IMR-90 (cell line): ENCODE measurements at regions not wholly inside any gene's neighbourhood (a gene's known extent, or its start where the extent isn't known, plus 50 kb on each side); places are given as distances from the start of the nearest gene placed in this dataset.

ENCODE experiments used
- ATAC-seq: fragments of 200-7000 bp; cut with Tn5 transposase; 2 replicates; pipeline ENCODE4 v1.9.1; 2020; ENCODE audit warnings: low read depth, mild to moderate bottlenecking, moderate library complexity
- BruUV-seq: library from RNA; stranded (reverse); fragments of 400-500 nt; replicated peaks from 2 replicates; lab custom pipeline; 2021; lab: Mats Ljungman, UMichigan
- CTCF ChIA-PET: fragments of 300-600 bp; formaldehyde crosslinking; extraction: SDS; loops from one replicate; lab custom pipeline; 2021; ENCODE audit warnings: antibody characterized with exemption; lab: Yijun Ruan, JAX
- POLR2A ChIA-PET: fragments of 300-600 bp; sonication (Branson Sonifier 250); formaldehyde crosslinking; loops from one replicate; lab custom pipeline; 2022; ENCODE audit warnings: antibody characterized with exemption; ENCODE audit not compliant: unreplicated experiment; lab: Charles Lee
- DNase-seq: peaks from one replicate; pipeline ENCODE4 v3.0.0; 2013
- H2AFZ ChIP-seq: replicated peaks from 2 replicates; pipeline ENCODE3; 2013; ENCODE audit warnings: low read length, mild to moderate bottlenecking; ENCODE audit not compliant: poor library complexity
- H2AK5ac ChIP-seq: 2 replicates; pipeline ENCODE4 v1.6.1; 2013; ENCODE audit warnings: low read depth, low read length, inconsistent platforms
- H2AK9ac ChIP-seq: replicated peaks from 2 replicates; pipeline ENCODE3; 2013; ENCODE audit warnings: mild to moderate bottlenecking, low read depth, low read length, moderate library complexity; ENCODE audit not compliant: poor library complexity
- H2BK120ac ChIP-seq: 2 replicates; pipeline ENCODE4 v1.6.1; 2013; ENCODE audit warnings: low read depth, low read length, inconsistent platforms
- H2BK15ac ChIP-seq: 3 replicates; pipeline ENCODE4 v1.6.1; 2013; ENCODE audit warnings: low read depth, low read length, inconsistent platforms
- H2BK20ac ChIP-seq: 2 replicates; pipeline ENCODE4 v1.6.1; 2013; ENCODE audit warnings: low read depth, mild to moderate bottlenecking, inconsistent platforms, low read length, moderate library complexity
- H2BK5ac ChIP-seq: 2 replicates; pipeline ENCODE4 v1.6.1; 2013; ENCODE audit warnings: mild to moderate bottlenecking, low read depth, low read length, inconsistent platforms; ENCODE audit not compliant: poor library complexity, severe bottlenecking
- H3K14ac ChIP-seq: replicated peaks from 2 replicates; pipeline ENCODE4 v1.6.1; 2013; ENCODE audit warnings: low read depth, low read length, inconsistent platforms
- H3K18ac ChIP-seq: 2 replicates; pipeline ENCODE4 v1.6.1; 2013; ENCODE audit warnings: low read depth, low read length, control low read depth
- H3K23ac ChIP-seq: 2 replicates; pipeline ENCODE4 v1.6.1; 2013; ENCODE audit warnings: low read depth, low read length, inconsistent platforms
- H3K27ac ChIP-seq: 2 replicates; pipeline ENCODE4 v1.5.1; 2013; ENCODE audit warnings: mild to moderate bottlenecking, control low read depth, low read length; ENCODE audit not compliant: insufficient read depth
- H3K27me3 ChIP-seq: 2 replicates; pipeline ENCODE4 v1.6.1; 2013; ENCODE audit warnings: low read length; ENCODE audit not compliant: control insufficient read depth, insufficient read depth
- H3K36me3 ChIP-seq: 2 replicates; pipeline ENCODE4 v1.6.1; 2013; ENCODE audit warnings: low read length, mixed read lengths; ENCODE audit not compliant: control insufficient read depth, insufficient read depth
- H3K4ac ChIP-seq: 2 replicates; pipeline ENCODE4 v1.6.1; 2013; ENCODE audit warnings: low read depth, low read length, inconsistent platforms
- H3K4me1 ChIP-seq: 2 replicates; pipeline ENCODE4 v1.6.1; 2013; ENCODE audit warnings: low read length, mixed read lengths; ENCODE audit not compliant: control insufficient read depth, insufficient read depth
- H3K4me2 ChIP-seq: 2 replicates; pipeline ENCODE4 v1.6.1; 2013; ENCODE audit warnings: low read depth, mild to moderate bottlenecking, control low read depth, low read length, moderate library complexity
- H3K4me3 ChIP-seq: 2 replicates; pipeline ENCODE4 v1.5.1; 2013; ENCODE audit warnings: low read depth, mild to moderate bottlenecking, control low read depth, low read length, moderate library complexity; ENCODE audit not compliant: insufficient read depth
- H3K56ac ChIP-seq: 2 replicates; pipeline ENCODE4 v1.6.1; 2013; ENCODE audit warnings: low read length, inconsistent platforms; ENCODE audit not compliant: insufficient read depth; ENCODE audit errors: extremely low read depth
- H3K79me1 ChIP-seq, 2 experiments: 2 replicates each; pipeline ENCODE4 v1.6.1; 2013; ENCODE audit warnings: low read length in 2 of 2, inconsistent platforms in 1 of 2, low read depth in 1 of 2
- H3K9ac ChIP-seq: 2 replicates; pipeline ENCODE4 v1.6.1; 2013; ENCODE audit warnings: low read depth, low read length, control low read depth
- H3K9me1 ChIP-seq: 2 replicates; pipeline ENCODE4 v1.6.1; 2013; ENCODE audit warnings: low read length, inconsistent platforms; ENCODE audit not compliant: insufficient read depth
- H3K9me3 ChIP-seq: 2 replicates; pipeline ENCODE4 v1.6.1; 2013; ENCODE audit warnings: low read length; ENCODE audit not compliant: control insufficient read depth, insufficient read depth
- H4K20me1 ChIP-seq: 2 replicates; pipeline ENCODE4 v1.6.1; 2013; ENCODE audit warnings: low read length, inconsistent platforms; ENCODE audit not compliant: insufficient read depth
- H4K5ac ChIP-seq: 2 replicates; pipeline ENCODE4 v1.6.1; 2013; ENCODE audit warnings: mild to moderate bottlenecking, low read depth, low read length, control low read depth
- H4K8ac ChIP-seq, 2 experiments: 2 replicates each; pipeline ENCODE4 v1.6.1; 2013; ENCODE audit warnings: low read depth in 2 of 2, low read length in 2 of 2, control low read depth in 1 of 2, inconsistent platforms in 1 of 2
- H4K91ac ChIP-seq: 2 replicates; pipeline ENCODE4 v1.6.1; 2013; ENCODE audit warnings: low read depth, low read length, inconsistent platforms; ENCODE audit not compliant: insufficient read depth
- BHLHE40 ChIP-seq: fragments of 150-350 bp; IDR thresholded peaks from 2 replicates; pipeline ENCODE4 v1.6.1; 2016; ENCODE audit warnings: mild to moderate bottlenecking, low read depth, low read length
- CEBPB ChIP-seq: IDR thresholded peaks from 2 replicates; pipeline ENCODE4 v1.6.1; 2012; ENCODE audit warnings: low read depth, low read length, improper control_type of control experiment
- CHD1 ChIP-seq: IDR thresholded peaks from 2 replicates; pipeline ENCODE4 v1.6.1; 2012; ENCODE audit warnings: low read depth, low read length, improper control_type of control experiment
- CTCF ChIP-seq: conservative IDR thresholded peaks from 2 replicates; pipeline ENCODE4 v1.5.1; 2012; ENCODE audit warnings: mild to moderate bottlenecking, low read depth, low read length, improper control_type of control experiment
- ELK1 ChIP-seq: fragments of 150-350 bp; IDR thresholded peaks from 2 replicates; pipeline ENCODE4 v1.6.1; 2016; ENCODE audit warnings: low read depth, mild to moderate bottlenecking, low read length, moderate library complexity, borderline replicate concordance
- FOS ChIP-seq: fragments of 150-350 bp; IDR thresholded peaks from 2 replicates; pipeline ENCODE4 v1.6.1; 2016; ENCODE audit warnings: low read depth, low read length
- MAFK ChIP-seq: IDR thresholded peaks from 2 replicates; pipeline ENCODE4 v1.6.1; 2012; ENCODE audit warnings: low read depth, low read length, improper control_type of control experiment
- MAZ ChIP-seq: IDR thresholded peaks from 2 replicates; pipeline ENCODE4 v1.6.1; 2012; ENCODE audit warnings: low read depth, mild to moderate bottlenecking, low read length, improper control_type of control experiment, moderate library complexity, borderline replicate concordance
- MXI1 ChIP-seq: IDR thresholded peaks from 2 replicates; pipeline ENCODE4 v1.6.1; 2012; ENCODE audit warnings: low read depth, mild to moderate bottlenecking, low read length, moderate library complexity, borderline replicate concordance
- NFE2L2 ChIP-seq: fragments of 150-350 bp; IDR thresholded peaks from 2 replicates; pipeline ENCODE4 v1.6.1; 2016; ENCODE audit warnings: low read depth, mild to moderate bottlenecking, low read length
- POLR2A ChIP-seq: IDR thresholded peaks from 2 replicates; pipeline ENCODE4 v1.6.1; 2012; ENCODE audit warnings: mild to moderate bottlenecking, low read depth, low read length
- RAD21 ChIP-seq: IDR thresholded peaks from 2 replicates; pipeline ENCODE4 v1.6.1; 2012; ENCODE audit warnings: low read length, improper control_type of control experiment
- RCOR1 ChIP-seq: IDR thresholded peaks from 2 replicates; pipeline ENCODE4 v1.6.1; 2012; ENCODE audit warnings: mild to moderate bottlenecking, low read length, improper control_type of control experiment; ENCODE audit not compliant: insufficient replicate concordance
- RFX5 ChIP-seq: IDR thresholded peaks from 2 replicates; pipeline ENCODE4 v1.8.0; 2012; ENCODE audit warnings: low read depth, mild to moderate bottlenecking, low read length, moderate library complexity
- SMC3 ChIP-seq: fragments of 150-350 bp; IDR thresholded peaks from 2 replicates; pipeline ENCODE4 v1.6.1; 2016; ENCODE audit warnings: low read depth, mild to moderate bottlenecking, antibody characterized with exemption, low read length, moderate library complexity
- WGBS, 2 experiments: methylation state at CpG; one replicate each; pipeline versions ENCODE4 v1.1.5 to v1.1.7; 2013; ENCODE audit warnings: missing lambda C conversion rate in 2 of 2; ENCODE audit not compliant: insufficient read length in 1 of 2; ENCODE audit errors: extremely low coverage in 2 of 2; 5-methylcytosine and 5-hydroxymethylcytosine counted together
- dilution Hi-C: fragments of 300-500 bp; cut with HindIII; formaldehyde crosslinking; loops from one replicate; pipeline ENCODE4 v1.14.3; 2018; ENCODE audit warnings: low sequenced_read_pairs; ENCODE audit not compliant: unreplicated experiment
- in situ Hi-C: fragments of 300-500 bp; cut with MboI; formaldehyde crosslinking; loops from 3 replicates; pipeline ENCODE4 v1.14.3; 2019; ENCODE audit warnings: low sequenced_read_pairs, inconsistent platforms, mixed read lengths
- intact Hi-C: fragments of 100-400 bp; cut with micrococcal nuclease; formaldehyde crosslinking; loops from 2 replicates; pipeline ENCODE4 v1.10.0; 2022
- TF ChIP-seq, protein P1 (sequence below): fragments of 150-350 bp; IDR thresholded peaks from 2 replicates; pipeline ENCODE4 v1.6.1; 2017; ENCODE audit warnings: mild to moderate bottlenecking, antibody characterized with exemption, low read length, low read depth

DNA sequence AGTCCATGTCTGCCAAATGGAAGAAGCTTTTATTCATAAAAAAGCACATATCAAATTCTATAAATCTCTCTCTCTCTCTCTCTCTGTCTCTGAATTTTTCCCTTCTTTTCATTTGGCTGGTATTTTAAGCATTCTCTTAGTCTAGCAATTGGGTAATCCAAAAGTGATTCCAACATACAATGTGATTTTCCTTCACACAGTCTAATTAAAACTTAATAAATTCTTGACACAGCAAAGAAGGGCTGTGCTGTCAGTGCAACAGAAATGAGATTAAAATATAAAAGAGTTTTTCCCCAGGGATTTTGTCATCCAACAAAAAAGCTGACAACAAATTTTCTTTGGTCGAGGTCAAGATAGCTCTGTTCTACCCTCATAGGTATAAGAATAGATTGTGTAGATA lies 216.9 kb downstream of the CENPC start:
- Histone ChIP-seq H3K4ac (no peak overlapping the region), H4K91ac (no peak overlapping the region), H3K27ac (no peak overlapping the region), H4K8ac (no peak overlapping the region), H3K36me3 (no peaks in the 10 kb centered on the region), H2AK5ac (no peak overlapping the region), H4K20me1 (no peaks in the 10 kb centered on the region), H3K9ac (no peak overlapping the region), H2AK9ac (no peak overlapping the region), H4K5ac (no peak overlapping the region), H3K23ac (no peak overlapping the region), H3K18ac (no peak overlapping the region), H3K4me2 (no peak overlapping the region), H2BK5ac (no peak overlapping the region), H3K9me3 (no peaks in the 10 kb centered on the region), H3K14ac (no peak overlapping the region), H2BK15ac (no peak overlapping the region), H3K4me3 (no peak overlapping the region), H3K27me3 (no peaks in the 10 kb centered on the region), H3K56ac (no peak overlapping the region), H2BK120ac (no peak overlapping the region), H3K79me1 (no peaks in the 10 kb centered on the region), H3K4me1 (no peaks in the 10 kb centered on the region), H3K9me1 (no peaks in the 10 kb centered on the region), H2BK20ac (no peak overlapping the region), H2AFZ (no peak overlapping the region)
- ChIA-PET CTCF (no interaction called here), POLR2A (no interaction called here)
- in situ Hi-C loops: no loop called here
- no CpG with 5 or more reads among the region's 1 CpG for WGBS, 2 experiments
- ATAC-seq: no peak
- TF ChIP-seq SMC3: no peak
- no peak for TF ChIP-seq CTCF
- no peak for TF ChIP-seq MXI1
- no peak for TF ChIP-seq MAZ
- no peak for TF ChIP-seq MAFK
- TF ChIP-seq ELK1: no peak
- no peak for TF ChIP-seq RCOR1
- TF ChIP-seq POLR2A: no peak
- no peak for TF ChIP-seq CHD1
- TF ChIP-seq NFE2L2: no peak
- TF ChIP-seq CEBPB: no peak
- TF ChIP-seq RFX5: no peak
- no peak for TF ChIP-seq BHLHE40
- TF ChIP-seq RAD21: no peak
- no peak for TF ChIP-seq FOS
- TF ChIP-seq, protein P1, sequence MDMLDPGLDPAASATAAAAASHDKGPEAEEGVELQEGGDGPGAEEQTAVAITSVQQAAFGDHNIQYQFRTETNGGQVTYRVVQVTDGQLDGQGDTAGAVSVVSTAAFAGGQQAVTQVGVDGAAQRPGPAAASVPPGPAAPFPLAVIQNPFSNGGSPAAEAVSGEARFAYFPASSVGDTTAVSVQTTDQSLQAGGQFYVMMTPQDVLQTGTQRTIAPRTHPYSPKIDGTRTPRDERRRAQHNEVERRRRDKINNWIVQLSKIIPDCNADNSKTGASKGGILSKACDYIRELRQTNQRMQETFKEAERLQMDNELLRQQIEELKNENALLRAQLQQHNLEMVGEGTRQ: no peak
- no peak for DNase-seq
- intact Hi-C loops: no loop called here
- no TSS peak for BruUV-seq
- dilution Hi-C loops: no loop called here
